Activated CD8-positive, alpha-beta memory T cell treated with anti-CD3 and anti-CD28 coated beads, Interleukin-2, amount 50 U/mL, for 48 hours (primary cell): ENCODE measurements at regions not wholly inside any gene's neighbourhood (a gene's known extent, or its start where the extent isn't known, plus 50 kb on each side); places are given as distances from the start of the nearest gene placed in this dataset.

ENCODE experiments used
- DNase-seq: peaks from one replicate; pipeline ENCODE4 v3.0.0-alpha.2; 2020

- no peak for DNase-seq
Measured at GRCh38 chr17:71970312-71970711, 150.5 kb upstream of the SOX9 start.

- DNase-seq = no peak
Measured at GRCh38 chr17:71974051-71974450, 146.8 kb upstream of the SOX9 start.

- no peak for DNase-seq
Measured at GRCh38 chr17:71975331-71975801, 145.5 kb upstream of the SOX9 start.

- DNase-seq = no peak
Measured at GRCh38 chr17:71976011-71976649, 144.7 kb upstream of the SOX9 start.

GRCh38 chr17:71978435-71978834 lies 142.4 kb upstream of the SOX9 start:
- DNase-seq = no peak

GRCh38 chr17:71980171-71980570 lies 140.6 kb upstream of the SOX9 start:
- DNase-seq = no peak

GRCh38 chr17:71983828-71984227 lies 137.0 kb upstream of the SOX9 start:
- DNase-seq = no peak

- no peak for DNase-seq
Measured at GRCh38 chr17:71985111-71986039, 135.4 kb upstream of the SOX9 start.

- no peak for DNase-seq
Measured at GRCh38 chr17:71986886-71987285, 133.9 kb upstream of the SOX9 start.

GRCh38 chr17:71987634-71988033 lies 133.2 kb upstream of the SOX9 start:
- DNase-seq = no peak

GRCh38 chr17:71989117-71989516 lies 131.7 kb upstream of the SOX9 start:
- DNase-seq = no peak

- no peak for DNase-seq
Measured at GRCh38 chr17:71993363-71993762, 127.5 kb upstream of the SOX9 start.

GRCh38 chr17:71995590-71995989 lies 125.2 kb upstream of the SOX9 start:
- no peak for DNase-seq

GRCh38 chr17:72004011-72004427 lies 116.8 kb upstream of the SOX9 start:
- no peak for DNase-seq

- no peak for DNase-seq
Measured at GRCh38 chr17:72004611-72005331, 116.0 kb upstream of the SOX9 start.

- no peak for DNase-seq
Measured at GRCh38 chr17:72005332-72006163, 115.3 kb upstream of the SOX9 start.

- no peak for DNase-seq
Measured at GRCh38 chr17:72008236-72008876, 112.5 kb upstream of the SOX9 start.

GRCh38 chr17:72011561-72011960 lies 109.3 kb upstream of the SOX9 start:
- DNase-seq = no peak

GRCh38 chr17:72021417-72022041 lies 99.3 kb upstream of the SOX9 start:
- no peak for DNase-seq

- DNase-seq = no peak
Measured at GRCh38 chr17:72022328-72023275, 98.2 kb upstream of the SOX9 start.
